Midbrain (tissue), 1 donor: ENCODE measurements at regions not wholly inside any gene's neighbourhood (a gene's known extent, or its start where the extent isn't known, plus 50 kb on each side); places are given as distances from the start of the nearest gene placed in this dataset.
"Not testable (repeated sequence)": the region's sequence is repeated elsewhere in the genome, so short reads cannot be mapped to it uniquely, and the experiment has no call there.

Experiments used
- DNase-seq: peaks from one replicate; lab custom pipeline; 2025; lab: John Stamatoyannopoulos, UW

- DNase-seq: no peak
These were observed 105.7 kb upstream of the PPM1H start for GRCh38 chr12:63040526-63041220.

- DNase-seq: no peak
These were observed 103.8 kb upstream of the PPM1H start for GRCh38 chr12:63038713-63039100.

GRCh38 chr12:63037746-63038712 is 103.1 kb upstream of the PPM1H start:
- no peak for DNase-seq

- DNase-seq: no peak
These were observed 102.0 kb upstream of the PPM1H start for GRCh38 chr12:63036974-63037335.

- no peak for DNase-seq
These were observed 101.4 kb upstream of the PPM1H start for GRCh38 chr12:63036216-63036973.

- DNase-seq: no peak
These were observed 99.7 kb upstream of the PPM1H start for GRCh38 chr12:63034601-63035000.

- no peak for DNase-seq
These were observed 94.7 kb upstream of the PPM1H start for GRCh38 chr12:63029676-63030075.

GRCh38 chr12:63028951-63029350 is 94.0 kb upstream of the PPM1H start:
- no peak for DNase-seq

GRCh38 chr12:63025116-63025515 is 90.2 kb upstream of the PPM1H start:
- no peak for DNase-seq

GRCh38 chr12:63023926-63024325 is 89.0 kb upstream of the PPM1H start:
- no peak for DNase-seq

GRCh38 chr12:63021116-63021515 is 86.2 kb upstream of the PPM1H start:
- no peak for DNase-seq

- DNase-seq: no peak
These were observed 85.3 kb upstream of the PPM1H start for GRCh38 chr12:63020269-63020668.

- DNase-seq: no peak
These were observed 83.3 kb upstream of the PPM1H start for GRCh38 chr12:63018273-63018672.

- no peak for DNase-seq
These were observed 78.4 kb upstream of the PPM1H start for GRCh38 chr12:63013302-63013701.

GRCh38 chr12:63010698-63011097 is 75.7 kb upstream of the PPM1H start:
- no peak for DNase-seq

GRCh38 chr12:63008372-63008771 is 73.4 kb upstream of the PPM1H start:
- no peak for DNase-seq

- DNase-seq: no peak
These were observed 72.8 kb upstream of the PPM1H start for GRCh38 chr12:63007726-63008125.

- no peak for DNase-seq
These were observed 71.6 kb upstream of the PPM1H start for GRCh38 chr12:63006536-63006935.

- no peak for DNase-seq
These were observed 70.4 kb upstream of the PPM1H start for GRCh38 chr12:63005382-63005781.

- no peak for DNase-seq
These were observed 68.4 kb upstream of the PPM1H start for GRCh38 chr12:63003223-63003819.

- DNase-seq: not testable (repeated sequence)
These were observed 67.1 kb upstream of the PPM1H start for GRCh38 chr12:63002059-63002458.

GRCh38 chr12:62998454-62998853 is 63.5 kb upstream of the PPM1H start:
- DNase-seq: no peak
